ENCODE measurements at regions not wholly inside any gene's neighbourhood (a gene's known extent, or its start where the extent isn't known, plus 50 kb on each side); places are given as distances from the start of the nearest gene placed in this dataset.

- H3K4me1 Mint-ChIP-seq (ENCODE audit: low read depth): peaks cover 20% of the 10 kb centered on the region
- H3K27ac Mint-ChIP-seq: peak overlapping the region; percentile 49
- peaks cover 9% of the 10 kb centered on the region for H3K36me3 Mint-ChIP-seq (ENCODE audit: low read depth)
- H3K27me3 Mint-ChIP-seq (ENCODE audit: low read depth): peaks cover 10% of the 10 kb centered on the region
- peaks cover 8% of the 10 kb centered on the region for H3K9me3 Mint-ChIP-seq
- peak overlapping the region; percentile 51 for H3K4me3 Mint-ChIP-seq
Measured at GRCh38 chr3:46146548-46146947, 61.6 kb downstream of the CCR1 start.

- no peak overlapping the region for H3K27ac Mint-ChIP-seq
- H3K27me3 Mint-ChIP-seq (ENCODE audit: low read depth): peaks cover 10% of the 10 kb centered on the region
- H3K4me3 Mint-ChIP-seq: no peak overlapping the region
- peaks cover 9% of the 10 kb centered on the region for H3K36me3 Mint-ChIP-seq (ENCODE audit: low read depth)
- H3K9me3 Mint-ChIP-seq: peaks cover 13% of the 10 kb centered on the region
- peaks cover 20% of the 10 kb centered on the region for H3K4me1 Mint-ChIP-seq (ENCODE audit: low read depth)
Measured at GRCh38 chr3:46146021-46146420, 62.1 kb downstream of the CCR1 start.

- H3K36me3 Mint-ChIP-seq (ENCODE audit: low read depth): peaks cover 9% of the 10 kb centered on the region
- peaks cover 20% of the 10 kb centered on the region for H3K4me1 Mint-ChIP-seq (ENCODE audit: low read depth)
- H3K27me3 Mint-ChIP-seq (ENCODE audit: low read depth): peaks cover 10% of the 10 kb centered on the region
- H3K4me3 Mint-ChIP-seq: no peak overlapping the region
- H3K27ac Mint-ChIP-seq: no peak overlapping the region
- peaks cover 16% of the 10 kb centered on the region for H3K9me3 Mint-ChIP-seq
Measured at GRCh38 chr3:46145147-46145546, 63.0 kb downstream of the CCR1 start.

GRCh38 chr3:46143951-46144473 lies 64.1 kb downstream of the CCR1 start:
- peaks cover 10% of the 10 kb centered on the region for H3K27me3 Mint-ChIP-seq (ENCODE audit: low read depth)
- peaks cover 11% of the 10 kb centered on the region for H3K36me3 Mint-ChIP-seq (ENCODE audit: low read depth)
- peaks cover 19% of the 10 kb centered on the region for H3K9me3 Mint-ChIP-seq
- no peak overlapping the region for H3K4me3 Mint-ChIP-seq
- peaks cover 21% of the 10 kb centered on the region for H3K4me1 Mint-ChIP-seq (ENCODE audit: low read depth)
- no peak overlapping the region for H3K27ac Mint-ChIP-seq

GRCh38 chr3:46141813-46142212 lies 66.3 kb downstream of the CCR1 start:
- Mint-ChIP-seq H3K4me3 (no peak overlapping the region), H3K27ac (no peak overlapping the region), H3K36me3 (ENCODE audit: low read depth) (peaks cover 7% of the 10 kb centered on the region), H3K27me3 (ENCODE audit: low read depth) (peaks cover 5% of the 10 kb centered on the region), H3K9me3 (peaks cover 15% of the 10 kb centered on the region), H3K4me1 (ENCODE audit: low read depth) (peaks cover 18% of the 10 kb centered on the region)

DNA sequence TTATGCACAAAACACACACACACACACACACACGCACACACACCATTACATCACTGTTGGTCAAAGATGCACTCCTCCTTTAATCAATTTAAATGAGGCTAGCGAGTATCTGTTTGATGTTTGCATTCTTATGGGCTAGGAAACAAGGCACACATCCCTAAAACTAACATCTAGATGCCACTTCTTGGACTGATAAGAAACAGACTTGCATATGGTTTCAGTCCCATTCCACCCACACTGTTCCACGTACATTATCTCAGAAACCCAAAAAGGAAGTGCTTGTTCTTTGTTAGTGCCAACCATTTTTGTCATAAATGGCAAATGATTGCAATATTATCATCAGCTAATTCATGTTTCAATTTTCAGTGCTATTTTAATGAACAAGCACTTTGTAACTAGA lies 69.5 kb downstream of the CCR1 start:
- Mint-ChIP-seq H3K36me3 (ENCODE audit: low read depth) (peaks cover 2% of the 10 kb centered on the region), H3K27ac (no peak overlapping the region), H3K4me1 (ENCODE audit: low read depth) (peaks cover 6% of the 10 kb centered on the region), H3K9me3 (peaks cover 15% of the 10 kb centered on the region), H3K4me3 (no peak overlapping the region), H3K27me3 (ENCODE audit: low read depth) (no peaks in the 10 kb centered on the region)

- Mint-ChIP-seq H3K27ac (no peak overlapping the region), H3K27me3 (ENCODE audit: low read depth) (no peaks in the 10 kb centered on the region), H3K36me3 (ENCODE audit: low read depth) (peaks cover 4% of the 10 kb centered on the region), H3K4me1 (ENCODE audit: low read depth) (peaks cover 14% of the 10 kb centered on the region), H3K9me3 (peaks cover 3% of the 10 kb centered on the region), H3K4me3 (no peak overlapping the region)
Measured at GRCh38 chr3:46135475-46135874, 72.6 kb downstream of the CCR1 start.

DNA sequence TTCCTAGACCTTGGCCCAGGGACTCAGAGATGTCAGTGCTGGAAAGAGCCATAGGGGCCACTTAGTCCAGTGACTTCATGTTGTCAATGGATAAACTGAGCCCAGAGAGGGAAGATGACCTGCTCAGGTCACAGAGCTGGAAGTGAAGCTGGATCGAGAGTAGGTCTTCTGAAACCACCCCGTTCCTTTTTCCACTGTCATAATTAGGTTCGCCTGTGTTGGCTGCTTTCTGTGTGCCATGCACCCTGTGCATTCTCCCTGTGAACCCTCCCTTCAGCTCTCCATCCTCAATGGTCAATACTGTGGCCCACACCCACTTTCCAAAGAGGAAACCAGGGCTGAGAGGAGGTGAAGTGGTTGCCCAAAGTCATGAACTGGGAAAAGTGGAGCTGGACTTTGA lies 74.8 kb downstream of the CCR1 start:
- Mint-ChIP-seq H3K36me3 (ENCODE audit: low read depth) (peaks cover 12% of the 10 kb centered on the region), H3K9me3 (no peaks in the 10 kb centered on the region), H3K4me1 (ENCODE audit: low read depth) (peaks cover 31% of the 10 kb centered on the region), H3K27me3 (ENCODE audit: low read depth) (no peaks in the 10 kb centered on the region), H3K27ac (no peak overlapping the region), H3K4me3 (no peak overlapping the region)

DNA sequence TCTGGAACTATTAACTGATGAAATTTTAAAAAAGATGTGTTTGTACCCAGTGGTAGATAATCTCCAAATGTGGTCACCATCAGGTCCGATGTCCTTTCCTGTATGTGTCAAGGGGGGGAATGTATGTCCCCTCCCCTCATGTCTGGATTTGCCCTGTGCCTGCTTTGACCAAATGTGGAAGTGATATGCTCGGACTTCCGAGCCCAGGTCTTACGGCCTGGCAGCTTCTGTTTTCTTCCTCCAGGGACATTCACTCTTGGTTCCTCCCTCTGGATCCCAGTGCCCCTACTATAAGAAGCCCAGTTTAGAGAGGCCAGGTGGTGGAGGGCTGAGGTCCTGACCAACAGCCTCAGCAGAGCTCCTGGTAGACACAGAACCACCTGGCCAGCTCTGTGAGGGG lies 75.5 kb downstream of the CCR1 start:
- Mint-ChIP-seq H3K4me1 (ENCODE audit: low read depth) (peaks cover 33% of the 10 kb centered on the region), H3K27ac (no peak overlapping the region), H3K9me3 (no peaks in the 10 kb centered on the region), H3K27me3 (ENCODE audit: low read depth) (peaks cover under 1% of the 10 kb centered on the region), H3K4me3 (no peak overlapping the region), H3K36me3 (ENCODE audit: low read depth) (peaks cover 12% of the 10 kb centered on the region)

- H3K27ac Mint-ChIP-seq: no peak overlapping the region
- H3K9me3 Mint-ChIP-seq: no peaks in the 10 kb centered on the region
- no peak overlapping the region for H3K4me3 Mint-ChIP-seq
- H3K27me3 Mint-ChIP-seq (ENCODE audit: low read depth): peaks cover 5% of the 10 kb centered on the region
- peaks cover 36% of the 10 kb centered on the region for H3K4me1 Mint-ChIP-seq (ENCODE audit: low read depth)
- peaks cover 16% of the 10 kb centered on the region for H3K36me3 Mint-ChIP-seq (ENCODE audit: low read depth)
Measured at GRCh38 chr3:46131884-46132450, 76.1 kb downstream of the CCR1 start.

GRCh38 chr3:46130631-46131310 lies 77.3 kb downstream of the CCR1 start:
- H3K4me1 Mint-ChIP-seq (ENCODE audit: low read depth): peaks cover 36% of the 10 kb centered on the region
- peak overlapping the region; percentile 69 for H3K27ac Mint-ChIP-seq
- peaks cover 16% of the 10 kb centered on the region for H3K36me3 Mint-ChIP-seq (ENCODE audit: low read depth)
- no peak overlapping the region for H3K4me3 Mint-ChIP-seq
- peaks cover 3% of the 10 kb centered on the region for H3K9me3 Mint-ChIP-seq
- peaks cover 15% of the 10 kb centered on the region for H3K27me3 Mint-ChIP-seq (ENCODE audit: low read depth)

DNA sequence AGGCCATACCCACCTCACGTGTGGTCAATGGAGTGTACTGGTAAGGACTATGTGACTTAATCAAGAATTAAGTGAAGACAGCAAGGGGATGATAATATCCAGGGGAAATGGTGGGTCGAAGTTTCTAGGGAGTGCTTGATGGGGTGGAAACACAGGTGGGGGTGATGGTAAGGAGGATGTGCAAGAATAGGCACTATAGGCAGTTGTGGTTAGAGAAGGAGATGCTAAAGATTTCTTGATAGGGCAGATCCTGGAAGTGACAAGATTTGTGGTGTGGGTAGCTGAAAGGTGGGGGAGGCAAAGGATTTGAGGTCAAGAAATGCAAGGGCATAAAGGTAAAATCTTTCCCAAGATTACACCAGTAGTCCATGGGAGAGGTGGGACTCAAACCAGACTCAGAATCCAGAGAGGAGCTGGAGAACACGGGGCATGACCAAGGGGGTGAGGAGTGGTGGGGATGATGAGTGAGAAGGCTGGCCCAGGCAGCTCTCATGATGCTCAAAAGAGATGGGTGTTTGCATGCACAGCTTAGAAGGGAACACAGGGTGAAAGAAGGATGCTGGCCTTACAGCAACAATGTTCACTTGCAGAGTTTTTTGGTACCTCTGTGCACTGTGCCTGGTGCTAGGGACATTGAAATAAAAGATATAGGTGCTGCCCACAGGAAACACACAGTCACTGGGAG lies 78.4 kb downstream of the CCR1 start:
- Mint-ChIP-seq H3K36me3 (ENCODE audit: low read depth) (peaks cover 17% of the 10 kb centered on the region), H3K27me3 (ENCODE audit: low read depth) (peaks cover 22% of the 10 kb centered on the region), H3K27ac (peak overlapping the region; percentile 69), H3K9me3 (peaks cover 3% of the 10 kb centered on the region), H3K4me3 (peak overlapping the region; percentile 69), H3K4me1 (ENCODE audit: low read depth) (peaks cover 36% of the 10 kb centered on the region)

GRCh38 chr3:46127503-46127902 lies 80.6 kb downstream of the CCR1 start:
- H3K9me3 Mint-ChIP-seq: peaks cover 3% of the 10 kb centered on the region
- H3K4me1 Mint-ChIP-seq (ENCODE audit: low read depth): peaks cover 36% of the 10 kb centered on the region
- peaks cover 24% of the 10 kb centered on the region for H3K27me3 Mint-ChIP-seq (ENCODE audit: low read depth)

DNA sequence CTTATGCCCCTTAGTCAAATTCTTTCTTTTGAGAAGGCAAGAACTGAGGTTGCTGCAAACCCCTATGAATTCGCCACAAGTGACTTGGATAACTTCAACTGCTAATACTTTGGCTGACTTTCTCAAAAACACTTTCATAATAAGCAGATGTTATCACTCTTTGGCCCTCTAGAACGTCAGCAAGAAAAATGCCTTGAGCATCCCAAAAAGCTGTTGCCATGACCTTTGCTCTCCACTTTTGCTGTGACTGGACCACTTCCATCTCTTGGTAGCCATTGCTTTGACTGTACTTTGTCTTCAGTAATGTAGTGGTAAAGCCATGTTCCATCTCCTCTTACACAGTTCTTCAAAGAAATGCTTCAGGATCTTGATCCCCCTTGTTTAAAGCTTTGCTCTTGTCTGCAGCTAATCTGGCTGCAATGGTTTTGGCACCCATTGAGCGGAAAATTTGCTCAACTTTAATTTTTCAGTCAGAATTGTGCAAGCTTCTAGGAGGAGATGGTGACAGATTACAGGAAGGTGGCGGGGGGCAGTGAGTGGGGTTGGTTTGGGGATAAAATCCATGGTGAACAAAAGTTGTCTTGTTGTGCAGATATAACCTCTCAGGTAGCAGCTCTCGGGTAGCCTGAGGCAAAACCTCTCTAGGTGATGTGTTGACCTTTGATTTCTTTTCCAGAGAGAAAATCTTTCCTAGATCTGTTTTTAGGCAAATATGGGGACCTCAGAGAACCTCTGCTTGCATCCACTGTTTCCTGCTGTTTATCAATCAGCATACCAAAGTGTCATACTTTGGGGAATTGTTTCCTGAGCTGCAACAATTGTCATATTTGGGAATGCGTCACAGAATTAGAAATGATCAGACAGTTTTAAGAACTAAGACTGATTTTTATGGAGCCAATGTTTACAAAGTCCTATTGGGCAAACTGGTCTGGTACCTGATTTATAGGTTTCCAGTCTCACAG lies 83.6 kb downstream of the CCR1 start:
- H3K27ac Mint-ChIP-seq: no peak overlapping the region
- H3K27me3 Mint-ChIP-seq (ENCODE audit: low read depth): peaks cover 51% of the 10 kb centered on the region
- H3K4me1 Mint-ChIP-seq (ENCODE audit: low read depth): peaks cover 19% of the 10 kb centered on the region
- peaks cover 12% of the 10 kb centered on the region for H3K36me3 Mint-ChIP-seq (ENCODE audit: low read depth)
- H3K9me3 Mint-ChIP-seq: peaks cover 9% of the 10 kb centered on the region
- H3K4me3 Mint-ChIP-seq: no peak overlapping the region

More at GRCh38 chr3:46127503-46127902, 80.6 kb downstream of the CCR1 start:
- no peak overlapping the region for H3K4me3 Mint-ChIP-seq
- peaks cover 17% of the 10 kb centered on the region for H3K36me3 Mint-ChIP-seq (ENCODE audit: low read depth)
- H3K27ac Mint-ChIP-seq: peak overlapping the region; percentile 37
